ENCODE measurements at regions not wholly inside any gene's neighbourhood (a gene's known extent, or its start where the extent isn't known, plus 50 kb on each side); places are given as distances from the start of the nearest gene placed in this dataset.

DNA sequence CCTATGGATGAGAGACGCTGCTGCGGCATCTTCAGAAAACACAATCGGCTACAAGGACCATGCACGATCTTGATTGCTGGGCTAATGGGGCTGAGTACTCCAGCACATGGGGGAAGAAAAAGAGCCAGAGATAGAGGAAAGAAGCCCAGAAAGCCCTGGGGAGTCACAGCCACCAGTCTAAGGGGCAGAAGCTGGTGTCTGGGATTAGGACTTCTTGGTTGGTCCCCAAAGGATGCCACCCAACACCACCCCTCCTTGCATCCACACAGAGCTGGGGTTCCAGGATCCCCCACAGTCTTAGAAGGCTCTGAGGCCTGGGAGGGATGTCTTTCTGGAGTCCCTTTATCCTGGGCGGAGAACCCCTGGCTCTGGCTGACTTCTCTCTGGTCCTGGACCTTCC, 98.4 kb upstream of the TARDBP start:
- no peaks in the 10 kb centered on the region for H3K36me3 Mint-ChIP-seq (ENCODE audit: low read depth)
- CTCF ChIA-PET, result no interaction called here
- H3K9me3 Mint-ChIP-seq, result no peaks in the 10 kb centered on the region
- H3K27ac Mint-ChIP-seq, result no peak overlapping the region
- H3K4me3 Mint-ChIP-seq, result no peak overlapping the region
- intact Hi-C loops (cut with micrococcal nuclease), result no loop called here
- POLR2A ChIA-PET, result no interaction called here
- no peak for ATAC-seq
- H3K4me1 Mint-ChIP-seq (ENCODE audit: low read depth), result peaks cover 27% of the 10 kb centered on the region
- TF ChIP-seq, protein P1, sequence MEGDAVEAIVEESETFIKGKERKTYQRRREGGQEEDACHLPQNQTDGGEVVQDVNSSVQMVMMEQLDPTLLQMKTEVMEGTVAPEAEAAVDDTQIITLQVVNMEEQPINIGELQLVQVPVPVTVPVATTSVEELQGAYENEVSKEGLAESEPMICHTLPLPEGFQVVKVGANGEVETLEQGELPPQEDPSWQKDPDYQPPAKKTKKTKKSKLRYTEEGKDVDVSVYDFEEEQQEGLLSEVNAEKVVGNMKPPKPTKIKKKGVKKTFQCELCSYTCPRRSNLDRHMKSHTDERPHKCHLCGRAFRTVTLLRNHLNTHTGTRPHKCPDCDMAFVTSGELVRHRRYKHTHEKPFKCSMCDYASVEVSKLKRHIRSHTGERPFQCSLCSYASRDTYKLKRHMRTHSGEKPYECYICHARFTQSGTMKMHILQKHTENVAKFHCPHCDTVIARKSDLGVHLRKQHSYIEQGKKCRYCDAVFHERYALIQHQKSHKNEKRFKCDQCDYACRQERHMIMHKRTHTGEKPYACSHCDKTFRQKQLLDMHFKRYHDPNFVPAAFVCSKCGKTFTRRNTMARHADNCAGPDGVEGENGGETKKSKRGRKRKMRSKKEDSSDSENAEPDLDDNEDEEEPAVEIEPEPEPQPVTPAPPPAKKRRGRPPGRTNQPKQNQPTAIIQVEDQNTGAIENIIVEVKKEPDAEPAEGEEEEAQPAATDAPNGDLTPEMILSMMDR (IDR thresholded peaks at IDR 0.05), result no peak
- no peak for DNase-seq
- H3K27me3 Mint-ChIP-seq, result peaks cover 18% of the 10 kb centered on the region

DNA sequence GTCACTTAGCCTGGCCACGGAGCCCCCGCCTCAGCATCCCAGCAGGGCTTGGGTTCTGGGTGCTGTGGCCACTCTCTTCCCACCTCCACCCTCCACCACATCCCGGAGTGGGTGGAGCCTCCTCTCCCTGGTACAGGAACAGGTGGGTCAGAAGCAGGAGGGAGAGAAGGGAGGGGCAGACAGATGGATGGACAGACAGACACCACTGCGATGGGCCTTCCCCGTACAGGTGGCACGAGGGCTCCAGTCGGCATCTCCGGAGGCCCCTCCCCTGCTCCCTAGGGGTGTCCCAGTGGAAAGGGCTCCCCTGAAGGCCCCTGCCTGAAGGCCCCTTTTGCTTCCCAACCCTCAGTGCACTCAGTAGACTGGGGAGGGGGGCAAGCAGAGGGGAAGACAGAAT, 96.9 kb upstream of the TARDBP start:
- Mint-ChIP-seq H3K27ac (no peak overlapping the region), H3K36me3 (ENCODE audit: low read depth) (no peaks in the 10 kb centered on the region)

DNA sequence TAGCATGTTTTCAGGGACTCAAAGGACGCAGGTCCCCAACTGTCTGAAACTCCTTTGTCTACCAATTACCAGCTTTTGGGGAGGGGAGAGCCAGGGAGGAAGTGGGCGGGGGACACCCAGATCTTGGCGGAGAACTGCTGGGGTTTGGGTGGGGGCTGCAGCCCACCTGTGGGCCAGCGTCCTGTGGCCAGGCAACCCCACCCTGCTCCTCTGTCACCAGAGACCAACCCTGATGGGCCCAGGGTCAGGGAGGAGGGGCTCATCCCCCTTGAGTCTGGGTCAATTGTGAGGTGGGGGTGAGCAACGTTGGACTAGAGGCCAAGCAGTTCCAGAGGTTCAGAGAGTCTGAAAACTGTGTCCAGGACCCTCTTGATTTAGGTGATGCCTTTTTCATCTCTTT, 96.1 kb upstream of the TARDBP start:
- no peak for DNase-seq
- ChIA-PET CTCF (no interaction called here), POLR2A (no interaction called here)
- H3K4me1 Mint-ChIP-seq (ENCODE audit: low read depth), result peaks cover 27% of the 10 kb centered on the region
- intact Hi-C loops (cut with micrococcal nuclease), result no loop called here
- no peak overlapping the region for H3K27ac Mint-ChIP-seq
- no peaks in the 10 kb centered on the region for H3K36me3 Mint-ChIP-seq (ENCODE audit: low read depth)
- H3K9me3 Mint-ChIP-seq, result no peaks in the 10 kb centered on the region
- H3K27me3 Mint-ChIP-seq, result peaks cover 23% of the 10 kb centered on the region
- no peak for ATAC-seq
- TF ChIP-seq, protein P1 (IDR thresholded peaks at IDR 0.05), result no peak
- H3K4me3 Mint-ChIP-seq, result no peak overlapping the region

More for the DNA sequence above, 96.9 kb upstream of the TARDBP start:
- ATAC-seq, result no peak
- H3K27me3 Mint-ChIP-seq, result peaks cover 18% of the 10 kb centered on the region
- DNase-seq, result no peak
- intact Hi-C loops (cut with micrococcal nuclease), result no loop called here
- ChIA-PET POLR2A (no interaction called here), CTCF (no interaction called here)
- H3K4me3 Mint-ChIP-seq, result no peak overlapping the region
- H3K9me3 Mint-ChIP-seq, result no peaks in the 10 kb centered on the region
- TF ChIP-seq, protein P1 (IDR thresholded peaks at IDR 0.05), result no peak
- H3K4me1 Mint-ChIP-seq (ENCODE audit: low read depth), result peaks cover 27% of the 10 kb centered on the region

GRCh38 chr1:10916991-10917390, 95.5 kb upstream of the TARDBP start:
- ChIA-PET POLR2A (interaction anchor here (0.6 kb wide), 1 partner anchor 1256 kb away, joined by 3 read pairs; no protein-coding TSS in a partner anchor), CTCF (interaction anchor here (0.9 kb wide), 1 partner anchor 30 kb away, joined by 3 read pairs; no protein-coding TSS in a partner anchor)
- H3K4me3 Mint-ChIP-seq, result no peak overlapping the region
- peaks cover 23% of the 10 kb centered on the region for H3K27me3 Mint-ChIP-seq
- intact Hi-C loops (cut with micrococcal nuclease), result no loop called here
- no peak overlapping the region for H3K27ac Mint-ChIP-seq
- ATAC-seq (no peak), DNase-seq (no peak)
- H3K4me1 Mint-ChIP-seq (ENCODE audit: low read depth), result peaks cover 31% of the 10 kb centered on the region
- no peaks in the 10 kb centered on the region for H3K36me3 Mint-ChIP-seq (ENCODE audit: low read depth)
- TF ChIP-seq, protein P1 (IDR thresholded peaks at IDR 0.05), result no peak
- no peaks in the 10 kb centered on the region for H3K9me3 Mint-ChIP-seq

GRCh38 chr1:10917513-10918454, 94.7 kb upstream of the TARDBP start:
- no peak for DNase-seq
- CTCF ChIA-PET, result interaction anchor here (0.8 to 2.9 kb wide), 5 partner anchors 8 to 395 kb away, joined by 3 to 11 read pairs (median 3); no protein-coding TSS in a partner anchor
- POLR2A ChIA-PET, result interaction anchor here (0.6 to 0.9 kb wide), 4 partner anchors 9 to 1257 kb away, joined by 3 to 5 read pairs (median 3); no protein-coding TSS in a partner anchor

More at GRCh38 chr1:10917513-10918454, 94.7 kb upstream of the TARDBP start:
- Mint-ChIP-seq H3K9me3 (no peaks in the 10 kb centered on the region), H3K4me3 (no peak overlapping the region), H3K27ac (no peak overlapping the region), H3K36me3 (ENCODE audit: low read depth) (no peaks in the 10 kb centered on the region), H3K4me1 (ENCODE audit: low read depth) (peaks cover 38% of the 10 kb centered on the region), H3K27me3 (peaks cover 23% of the 10 kb centered on the region)
- peak; percentile 60 for ATAC-seq
- TF ChIP-seq, protein P1 (IDR thresholded peaks at IDR 0.05), result no peak
- intact Hi-C loops (cut with micrococcal nuclease), result no loop called here
